Neural cell (in vitro differentiated cells): ENCODE measurements at regions not wholly inside any gene's neighbourhood (a gene's known extent, or its start where the extent isn't known, plus 50 kb on each side); places are given as distances from the start of the nearest gene placed in this dataset.

Experiments used
- H2AFZ ChIP-seq: fragments of 200-600, 300-800 bp; sonication (generic), shearing (Covaris generic); 2 replicates; pipeline ENCODE4 v1.6.0; 2014; ENCODE audit warnings: low read depth, mild to moderate bottlenecking, antibody characterized with exemption, low read length, moderate library complexity
- H3F3A ChIP-seq: fragments of 200-600 bp; shearing (Covaris generic); 2 replicates; pipeline ENCODE4 v1.6.1; 2016; ENCODE audit warnings: mild to moderate bottlenecking, moderate library complexity, mixed read lengths, antibody characterized with exemption, low read length; ENCODE audit not compliant: insufficient read depth, poor library complexity, severe bottlenecking
- H3K27ac ChIP-seq: fragments of 200-600, 300-800 bp; sonication (generic), shearing (Covaris generic); 2 replicates; pipeline ENCODE4 v1.5.1; 2014; ENCODE audit warnings: mild to moderate bottlenecking, low read length, moderate library complexity
- H3K27me3 ChIP-seq: fragments of 300-800, 200-600 bp; sonication (generic), shearing (Covaris generic); 2 replicates; pipeline ENCODE4 v1.6.0; 2014; ENCODE audit warnings: mild to moderate bottlenecking, low read depth, low read length, moderate library complexity; ENCODE audit not compliant: insufficient read depth
- H3K36me3 ChIP-seq: fragments of 300-800, 200-600 bp; sonication (generic), shearing (Covaris generic); 2 replicates; pipeline ENCODE4 v1.5.1; 2014; ENCODE audit warnings: mild to moderate bottlenecking, antibody characterized with exemption, low read length, moderate library complexity; ENCODE audit not compliant: insufficient read depth
- H3K4me2 ChIP-seq: fragments of 300-800, 200-600 bp; sonication (generic), shearing (Covaris generic); 2 replicates; pipeline ENCODE4 v1.6.0; 2014; ENCODE audit warnings: mild to moderate bottlenecking, low read length
- H3K4me3 ChIP-seq: fragments of 300-800, 200-600 bp; sonication (generic), shearing (Covaris generic); 2 replicates; pipeline ENCODE4 v1.5.1; 2014; ENCODE audit warnings: mild to moderate bottlenecking, low read length, moderate library complexity
- H3K79me2 ChIP-seq: fragments of 200-600 bp; shearing (Covaris generic); replicated peaks from 2 replicates; pipeline ENCODE4 v1.6.0; 2014; ENCODE audit warnings: mild to moderate bottlenecking, low read length, moderate library complexity; ENCODE audit not compliant: insufficient read depth
- H3K9ac ChIP-seq: fragments of 300-800, 200-600 bp; sonication (generic), shearing (Covaris generic); 2 replicates; pipeline ENCODE4 v1.6.1; 2016; ENCODE audit warnings: mild to moderate bottlenecking, low read length, mixed read lengths
- H3K9me2 ChIP-seq: fragments of 200-600 bp; shearing (Covaris generic); 2 replicates; pipeline ENCODE4 v1.6.1; 2016; ENCODE audit warnings: mild to moderate bottlenecking, low read length, mixed read lengths; ENCODE audit not compliant: insufficient read depth
- H3K9me3 ChIP-seq: fragments of 200-600, 300-800 bp; sonication (generic), shearing (Covaris generic); 2 replicates; pipeline ENCODE4 v1.6.1; 2016; ENCODE audit warnings: mild to moderate bottlenecking, mixed run types, low read length, moderate library complexity, mixed read lengths
- H4K20me1 ChIP-seq: fragments of 200-600 bp; shearing (Covaris generic); 2 replicates; pipeline ENCODE4 v1.6.1; 2016; ENCODE audit warnings: mild to moderate bottlenecking, mixed run types; ENCODE audit not compliant: insufficient read depth
- CTCF ChIP-seq: fragments of 450-650 bp; IDR thresholded peaks from 2 replicates; pipeline ENCODE4 v1.5.1; 2014; ENCODE audit warnings: antibody characterized with exemption, mild to moderate bottlenecking, moderate library complexity; ENCODE audit not compliant: poor library complexity, severe bottlenecking
- EP300 ChIP-seq: fragments of 450-650 bp; conservative IDR thresholded peaks from 2 replicates; pipeline ENCODE4 v1.6.1; 2014; ENCODE audit warnings: antibody characterized with exemption, mild to moderate bottlenecking, moderate library complexity; ENCODE audit not compliant: poor library complexity, severe bottlenecking
- EZH2 ChIP-seq: fragments of 200-600, 300-800 bp; shearing (Covaris generic), sonication (generic); IDR thresholded peaks from 2 replicates; pipeline ENCODE4 v1.6.1; 2014; ENCODE audit warnings: antibody characterized with exemption, low read length, borderline replicate concordance, mild to moderate bottlenecking; ENCODE audit not compliant: insufficient read depth, poor library complexity, severe bottlenecking
- MXI1 ChIP-seq: fragments of 450-650 bp; conservative IDR thresholded peaks from 2 replicates; pipeline ENCODE4 v1.6.1; 2014; ENCODE audit warnings: antibody characterized with exemption, mild to moderate bottlenecking; ENCODE audit not compliant: poor library complexity, severe bottlenecking
- POLR2AphosphoS5 ChIP-seq: IDR thresholded peaks from 2 replicates; pipeline ENCODE4 v1.6.1; 2012
- RAD21 ChIP-seq: fragments of 450-650 bp; conservative IDR thresholded peaks from 2 replicates; pipeline ENCODE4 v1.6.1; 2014; ENCODE audit warnings: antibody characterized with exemption, mild to moderate bottlenecking, moderate library complexity
- REST ChIP-seq: IDR thresholded peaks from 2 replicates; pipeline ENCODE4 v1.6.1; 2012; ENCODE audit warnings: borderline replicate concordance
- SMC3 ChIP-seq: fragments of 450-650 bp; conservative IDR thresholded peaks from 2 replicates; pipeline ENCODE4 v1.6.1; 2014; ENCODE audit warnings: antibody characterized with exemption, mild to moderate bottlenecking, moderate library complexity; ENCODE audit not compliant: poor library complexity
- TAF1 ChIP-seq: IDR thresholded peaks from 2 replicates; pipeline ENCODE4 v1.6.1; 2012; ENCODE audit warnings: low read depth

DNA sequence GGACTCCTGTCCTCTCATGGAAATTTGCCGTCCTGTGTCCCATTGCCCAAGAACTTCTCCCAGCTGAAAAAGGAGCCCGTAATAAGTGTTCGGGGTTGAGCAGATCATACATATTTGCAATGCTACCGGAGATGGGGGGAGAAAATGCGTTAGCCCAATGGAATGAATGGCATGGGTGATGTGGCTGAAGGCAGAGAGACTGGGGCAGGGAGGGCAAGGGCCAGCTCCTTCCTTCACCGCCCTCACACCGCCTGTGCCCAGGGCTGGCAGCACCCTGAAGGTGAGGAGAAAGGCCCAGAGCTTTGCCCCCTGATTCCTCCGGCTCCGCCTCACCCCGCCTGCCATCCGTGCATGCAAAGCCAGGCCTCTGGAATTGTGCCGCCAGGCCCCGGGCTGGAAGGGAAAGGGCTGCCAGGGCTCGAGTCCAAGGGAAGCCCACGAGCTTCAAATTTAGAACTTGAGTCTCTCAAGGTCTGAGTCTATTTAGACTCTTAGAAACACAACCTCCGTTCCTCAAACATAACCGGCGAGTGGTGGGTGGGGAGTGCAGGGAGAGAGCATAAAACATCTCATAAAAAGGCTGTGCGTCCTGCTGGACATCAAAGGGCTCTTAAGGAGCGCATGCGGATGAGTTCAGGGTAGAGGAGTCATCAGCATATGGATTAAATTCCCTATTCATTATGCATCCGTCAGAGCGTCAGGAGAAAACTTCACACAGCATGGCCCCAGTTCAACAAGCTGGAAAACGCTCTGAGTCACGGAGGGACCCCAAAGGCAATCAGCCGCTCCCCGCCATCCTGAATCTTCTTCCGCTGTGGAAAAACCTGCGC is 121.7 kb upstream of the GLI2 start:
- Histone ChIP-seq H3K9me2 (no peaks in the 10 kb centered on the region), H2AFZ (no peak overlapping the region), H3K36me3 (no peaks in the 10 kb centered on the region), H3K27me3 (peaks cover 3% of the 10 kb centered on the region), H4K20me1 (no peaks in the 10 kb centered on the region), H3K79me2 (no peaks in the 10 kb centered on the region), H3K4me2 (no peak overlapping the region), H3K9ac (no peak overlapping the region), H3K9me3 (no peaks in the 10 kb centered on the region), H3K4me3 (no peak overlapping the region), H3F3A (no peaks in the 10 kb centered on the region), H3K27ac (no peak overlapping the region)
- TF ChIP-seq EZH2 = no peak
- TF ChIP-seq RAD21 = no peak
- no peak for TF ChIP-seq SMC3
- no peak for TF ChIP-seq POLR2AphosphoS5
- TF ChIP-seq MXI1 = no peak
- TF ChIP-seq REST = no peak

DNA sequence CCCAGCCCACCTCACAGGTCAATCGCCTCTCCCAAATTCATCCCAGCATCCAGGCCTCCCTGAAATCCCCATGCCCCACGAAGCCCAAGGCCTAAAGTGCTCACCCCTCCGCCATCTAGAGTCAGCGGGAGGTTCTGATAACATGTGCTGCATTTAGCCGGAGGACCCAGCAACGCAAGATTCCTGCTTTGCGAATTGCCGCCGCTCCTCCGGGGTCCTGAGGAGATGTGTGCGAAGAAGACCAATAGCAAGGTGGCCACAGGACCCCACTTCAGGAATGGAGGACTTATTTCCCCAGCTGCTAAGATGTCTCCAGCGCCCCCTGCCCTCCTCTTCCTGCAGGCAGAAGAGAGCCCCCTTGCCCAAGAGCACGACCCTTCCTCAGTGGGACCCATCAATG is 120.8 kb upstream of the GLI2 start:
- H3K9me3 ChIP-seq = no peaks in the 10 kb centered on the region
- H3K79me2 ChIP-seq = no peaks in the 10 kb centered on the region
- no peaks in the 10 kb centered on the region for H3K36me3 ChIP-seq
- no peak overlapping the region for H3K4me3 ChIP-seq
- TF ChIP-seq POLR2AphosphoS5 (no peak), EP300 (no peak), RAD21 (no peak), CTCF (no peak), SMC3 (no peak), MXI1 (no peak), EZH2 (no peak), TAF1 (no peak)
- H3K9me2 ChIP-seq = no peaks in the 10 kb centered on the region
- H4K20me1 ChIP-seq = no peaks in the 10 kb centered on the region
- no peak overlapping the region for H3K9ac ChIP-seq
- no peak overlapping the region for H3K4me2 ChIP-seq
- no peaks in the 10 kb centered on the region for H3F3A ChIP-seq
- H3K27ac ChIP-seq = no peak overlapping the region
- peaks cover 3% of the 10 kb centered on the region for H3K27me3 ChIP-seq
- no peak overlapping the region for H2AFZ ChIP-seq
